NCI-H345 treated with DMSO at 0.1 percent for 48 hours (cell line): ENCODE measurements at regions not wholly inside any gene's neighbourhood (a gene's known extent, or its start where the extent isn't known, plus 50 kb on each side); places are given as distances from the start of the nearest gene placed in this dataset.
"Not testable (repeated sequence)": the region's sequence is repeated elsewhere in the genome, so short reads cannot be mapped to it uniquely, and the experiment has no call there.

Source experiments
- DNase-seq: peaks from one replicate; lab custom pipeline; 2025; ENCODE audit not compliant: unreplicated experiment; lab: John Stamatoyannopoulos, UW

GRCh38 chr12:111274777-111275176 is 94.1 kb downstream of the PHETA1 start:
- no peak for DNase-seq

DNA sequence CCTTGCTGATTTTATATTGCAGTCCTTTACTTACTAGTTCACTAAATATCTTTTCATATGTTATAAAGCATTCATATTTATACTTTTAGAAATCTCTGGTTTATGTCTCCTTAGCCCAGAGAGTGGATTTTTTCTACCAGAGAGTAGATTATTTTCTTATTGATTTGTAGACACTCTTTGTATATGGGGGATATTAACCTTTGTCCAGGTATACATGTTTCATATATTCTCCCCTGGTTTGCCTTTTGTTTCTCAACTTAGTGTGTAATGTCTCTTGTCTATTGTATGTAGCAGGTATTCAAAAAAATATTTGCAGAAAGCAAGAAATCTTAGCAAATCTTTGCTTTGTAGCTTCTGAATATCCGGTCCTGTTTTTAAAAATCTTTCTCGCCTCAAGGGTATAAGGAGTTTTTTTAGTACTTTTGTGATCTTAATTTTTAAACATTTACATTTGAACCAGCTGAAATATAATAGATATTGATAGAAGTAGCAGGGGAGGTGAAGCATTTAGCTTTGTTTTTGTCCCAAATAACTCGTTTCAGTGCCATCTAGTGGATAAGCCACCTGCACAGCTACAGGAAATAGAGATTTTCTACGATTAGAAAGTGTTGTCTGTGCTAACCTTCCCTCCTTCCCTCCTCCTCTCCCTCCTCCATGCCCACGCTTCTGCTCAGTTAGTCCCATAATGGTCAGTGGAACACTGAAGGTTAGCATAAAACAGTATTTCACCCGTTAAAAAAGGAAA is 97.0 kb downstream of the PHETA1 start:
- no peak for DNase-seq

- no peak for DNase-seq
These were observed 98.1 kb downstream of the PHETA1 start for GRCh38 chr12:111270774-111271173.

DNA sequence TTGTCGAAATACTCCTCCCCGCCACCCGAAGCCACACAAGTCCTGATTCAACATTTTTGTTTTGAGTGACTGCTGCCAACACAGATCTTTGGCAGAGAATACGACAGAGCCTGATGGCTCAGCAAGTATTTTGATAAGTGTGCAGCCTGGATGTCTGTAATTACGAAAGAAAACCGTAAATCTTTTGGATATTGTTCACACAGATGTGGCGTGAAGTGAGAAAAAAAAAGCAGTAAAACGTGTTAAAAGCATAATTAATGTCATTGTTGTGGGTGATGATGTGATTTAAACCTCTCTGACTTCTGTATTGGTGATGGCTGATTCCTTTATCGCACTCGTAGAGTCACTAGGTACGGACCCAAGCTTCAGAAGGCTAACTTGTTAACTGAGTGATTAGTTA is 98.7 kb downstream of the PHETA1 start:
- DNase-seq, result no peak

DNA sequence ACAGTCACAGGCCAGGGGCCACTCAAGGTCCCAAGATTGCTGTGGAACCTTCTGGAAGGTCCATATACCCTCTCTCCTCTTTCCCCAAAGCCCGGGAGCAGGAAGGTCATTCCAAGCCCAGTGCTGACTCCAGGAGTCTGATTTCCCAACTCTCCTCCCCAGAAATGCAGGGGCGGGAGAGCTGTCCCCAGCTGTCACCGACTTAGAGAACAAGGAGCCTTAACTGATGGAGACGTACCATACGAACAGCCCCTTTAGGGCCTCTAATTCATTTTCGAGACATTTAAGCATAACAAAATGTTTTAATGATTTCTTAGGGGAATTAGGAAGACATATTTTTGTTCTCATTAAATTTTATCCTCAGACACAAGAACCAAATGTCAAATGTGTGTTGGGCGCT is 99.2 kb downstream of the PHETA1 start:
- no peak for DNase-seq

DNA sequence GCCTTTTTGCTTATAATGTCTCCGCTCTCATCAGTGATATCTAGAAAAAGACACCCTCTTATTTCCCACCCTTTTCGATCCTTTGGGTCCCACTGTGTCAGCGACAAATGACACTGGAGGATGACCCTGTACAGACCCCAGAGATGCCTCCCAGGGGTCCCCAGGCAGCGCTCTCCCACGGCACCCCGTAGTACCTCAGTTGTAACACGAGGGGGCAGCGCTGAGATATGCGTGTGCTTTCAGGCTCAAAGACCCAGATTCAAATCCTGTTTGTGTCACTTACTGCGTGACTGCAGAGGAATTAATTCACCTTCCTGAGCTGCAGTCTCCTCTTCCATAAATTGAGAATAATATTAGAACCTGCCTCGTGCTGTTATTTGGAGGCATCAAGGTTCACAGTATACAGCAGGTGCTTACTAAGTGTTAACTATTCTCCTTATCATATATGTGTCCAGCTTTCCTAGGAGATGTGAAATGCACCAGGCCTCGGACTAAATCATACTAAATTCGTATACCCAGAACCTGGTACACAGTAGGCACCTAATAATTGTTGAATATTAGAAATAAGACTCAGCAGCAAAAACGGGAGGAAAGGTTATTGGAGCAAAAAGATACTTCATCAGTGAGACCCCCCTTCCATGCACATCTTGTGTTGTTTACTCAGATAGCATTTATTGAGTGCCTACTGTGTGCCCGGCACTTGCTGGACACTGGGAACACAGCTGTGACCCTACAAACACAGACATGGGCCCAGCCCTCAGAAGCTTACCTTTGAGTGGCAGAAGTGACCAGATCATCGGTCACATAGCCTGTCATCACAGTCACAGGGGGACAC is 99.9 kb downstream of the PHETA1 start:
- DNase-seq, result no peak

DNA sequence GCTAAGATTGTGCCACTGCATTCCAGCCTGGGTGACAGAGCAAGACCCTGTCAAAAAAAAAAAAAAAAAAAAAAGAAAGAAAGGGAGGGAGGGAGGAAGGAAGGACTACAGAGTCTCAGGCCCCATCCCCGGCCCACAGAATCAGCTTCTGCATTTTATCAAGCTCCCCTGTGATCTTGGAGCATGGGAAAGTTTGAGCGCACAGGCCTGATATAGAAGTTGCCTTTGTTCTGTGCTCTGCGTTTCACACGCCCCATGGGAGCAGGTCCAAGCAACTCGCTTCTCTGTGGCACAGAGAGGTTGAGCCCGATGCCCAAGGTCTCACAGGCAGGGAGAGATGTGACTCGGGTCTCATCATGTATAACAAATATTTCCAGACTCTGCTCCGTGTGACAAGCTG is 101.8 kb downstream of the PHETA1 start:
- no peak for DNase-seq

GRCh38 chr12:111261911-111262676 is 106.8 kb downstream of the PHETA1 start:
- DNase-seq, result no peak

GRCh38 chr12:111260732-111261131 is 108.2 kb downstream of the PHETA1 start:
- no peak for DNase-seq

GRCh38 chr12:111259231-111259630 is 109.7 kb downstream of the PHETA1 start:
- DNase-seq, result no peak

DNA sequence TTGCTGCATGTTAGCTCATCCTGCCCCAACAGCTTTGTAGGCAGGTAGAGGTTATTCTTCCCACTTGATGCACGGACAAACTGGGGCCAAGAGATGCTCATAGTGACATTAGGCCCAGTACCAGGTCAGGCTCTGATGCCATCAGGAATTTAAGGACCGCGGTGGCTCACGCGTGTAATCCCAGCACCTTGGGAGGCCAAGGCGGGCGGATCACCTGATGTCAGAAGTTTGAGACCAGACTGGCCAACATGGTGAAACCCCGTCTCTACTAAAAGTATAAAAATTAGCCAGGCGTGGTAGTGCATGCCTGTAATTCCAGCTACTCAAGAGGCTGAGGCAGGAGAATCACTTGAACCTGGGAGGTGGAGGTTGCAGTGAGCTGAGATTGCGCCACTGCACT is 110.8 kb downstream of the PHETA1 start:
- not testable (repeated sequence) for DNase-seq

DNA sequence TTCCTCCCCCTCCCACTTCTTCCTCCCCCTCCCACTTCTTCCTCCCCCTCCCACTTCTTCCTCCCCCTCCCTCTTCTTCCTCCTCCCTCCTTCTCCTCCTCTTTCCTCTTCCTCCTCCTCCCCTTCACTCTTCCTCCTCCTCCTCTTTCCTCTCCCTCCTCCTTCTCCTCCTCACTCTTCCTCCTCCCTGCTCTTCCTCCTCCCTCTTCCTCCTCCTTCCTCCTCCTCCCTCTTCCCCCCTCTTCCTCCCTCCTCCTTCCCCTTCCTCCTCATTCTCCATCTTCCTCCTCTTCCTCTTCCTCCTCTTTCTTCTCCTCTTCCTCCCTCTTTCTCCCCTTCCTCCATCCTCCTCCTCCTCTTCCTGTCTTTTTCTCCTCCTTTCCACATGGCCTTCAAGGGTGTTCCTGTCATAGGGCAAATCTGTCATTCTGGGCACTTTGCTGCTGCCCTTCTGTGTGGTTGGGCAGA is 111.4 kb downstream of the PHETA1 start:
- no peak for DNase-seq

DNA sequence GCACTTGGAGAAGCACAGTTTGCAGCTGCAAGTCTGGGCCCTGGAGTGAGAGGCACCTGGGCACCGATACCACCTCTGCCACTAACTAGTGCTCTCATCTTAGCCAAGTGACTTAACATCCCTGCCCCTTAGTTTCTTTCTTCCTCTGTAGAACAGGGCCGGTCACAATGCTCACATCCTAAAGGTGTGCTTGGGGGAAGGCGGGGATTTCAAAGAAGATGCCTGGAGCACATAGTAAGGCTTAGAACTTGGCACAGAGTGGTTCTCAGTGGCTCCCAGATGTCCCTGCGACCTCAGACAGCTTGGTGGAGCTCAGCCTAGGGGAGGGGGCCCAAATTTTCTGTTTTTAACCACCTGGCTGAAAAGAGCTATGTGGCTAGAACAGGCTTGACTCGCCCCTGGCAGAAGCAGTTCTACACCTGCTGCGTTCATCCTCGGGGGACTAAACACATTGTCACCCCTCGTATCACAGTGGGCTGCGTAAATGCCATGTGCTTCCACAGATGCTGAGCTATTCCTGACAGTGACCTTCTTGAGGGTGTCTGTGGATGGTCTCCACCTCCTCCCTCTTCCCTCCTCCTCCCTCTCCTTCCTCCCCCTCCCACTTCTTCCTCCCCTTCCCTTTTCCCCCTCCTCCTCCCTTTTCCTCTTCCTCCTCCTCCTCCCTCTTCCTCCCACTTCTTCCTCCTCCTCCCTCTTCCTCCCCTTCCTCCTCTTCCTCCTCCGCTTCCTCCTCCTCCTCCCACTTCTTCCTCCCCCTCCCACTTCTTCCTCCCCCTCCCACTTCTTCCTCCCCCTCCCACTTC is 112.1 kb downstream of the PHETA1 start:
- no peak for DNase-seq

GRCh38 chr12:111255261-111255660 is 113.6 kb downstream of the PHETA1 start:
- no peak for DNase-seq

- no peak for DNase-seq
These were observed 114.8 kb downstream of the PHETA1 start for GRCh38 chr12:111254106-111254505.

- no peak for DNase-seq
These were observed 115.7 kb downstream of the PHETA1 start for GRCh38 chr12:111253213-111253612.

GRCh38 chr12:111251787-111252186 is 117.1 kb downstream of the PHETA1 start:
- DNase-seq, result no peak

- no peak for DNase-seq
These were observed 117.7 kb downstream of the PHETA1 start for GRCh38 chr12:111251058-111251730.

GRCh38 chr12:111250251-111250881 is 118.5 kb downstream of the PHETA1 start:
- no peak for DNase-seq

DNA sequence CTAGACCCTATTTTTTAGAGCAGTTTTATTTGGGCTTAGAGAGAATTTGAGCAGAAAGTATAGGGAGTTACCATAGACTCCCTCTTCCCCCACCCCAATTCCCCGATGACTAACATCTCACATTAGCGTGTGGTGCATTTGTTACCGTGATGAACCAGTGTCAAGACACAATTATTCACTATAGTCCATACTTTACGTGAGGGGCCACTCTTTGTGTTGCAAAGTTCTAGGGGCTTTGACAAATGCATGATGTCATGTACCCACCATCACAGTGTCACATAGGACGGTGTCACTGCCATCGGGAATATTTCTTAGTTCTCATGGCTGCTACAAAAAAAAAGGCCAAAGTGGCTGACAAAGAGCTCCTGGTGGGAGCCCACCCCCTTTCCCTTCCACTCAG is 119.1 kb downstream of the PHETA1 start:
- no peak for DNase-seq
